Psoas muscle (tissue), 7 donors: ENCODE measurements at regions not wholly inside any gene's neighbourhood (a gene's known extent, or its start where the extent isn't known, plus 50 kb on each side); places are given as distances from the start of the nearest gene placed in this dataset.
A peak's percentile ranks its signal among the peaks of the same experiment; 100 is the strongest.

Experiments
- ATAC-seq, 4 donors: fragments of 200-7000 bp; cut with Tn5 transposase; one replicate each; pipeline ENCODE4 v1.9.1; 2020; ENCODE audit warnings: moderate library complexity in 3 of 4, mild to moderate bottlenecking in 2 of 4
- DNase-seq, 2 donors: peaks; one replicate each; pipeline ENCODE4 v3.0.0-alpha.2; 2020
- H3K27ac ChIP-seq: fragments of 200-600 bp; one replicate; pipeline ENCODE4 v1.8.0; 2022
- H3K27me3 ChIP-seq, 3 donors: fragments of 200-600 bp in 1 of 3; one replicate each; pipeline versions ENCODE4 v1.6.1 to v1.8.0; 2013 to 2022; ENCODE audit warnings: low read length in 2 of 3, mild to moderate bottlenecking in 2 of 3, moderate library complexity in 1 of 3; ENCODE audit not compliant: insufficient read depth in 3 of 3
- H3K36me3 ChIP-seq, 2 donors: fragments of 200-600 bp in 1 of 2; one replicate each; pipeline versions ENCODE4 v1.6.1 to v1.8.0; 2013 to 2022; ENCODE audit warnings: low read depth in 1 of 2, mild to moderate bottlenecking in 1 of 2, moderate library complexity in 1 of 2; ENCODE audit not compliant: insufficient read depth in 1 of 2
- H3K4me1 ChIP-seq: fragments of 200-600 bp; one replicate; pipeline ENCODE4 v1.8.0; 2022
- H3K4me3 ChIP-seq: fragments of 200-600 bp; one replicate; pipeline ENCODE4 v1.8.0; 2022; ENCODE audit warnings: mild to moderate bottlenecking
- H3K9me3 ChIP-seq: fragments of 200-600 bp; one replicate; pipeline ENCODE4 v1.8.0; 2022
- CTCF ChIP-seq: fragments of 200-600 bp; IDR thresholded peaks from one replicate; pipeline ENCODE4 v1.8.0; 2022; ENCODE audit warnings: antibody characterized with exemption
- WGBS, 3 donors: extraction: QIAGEN DNeasy Blood & Tissue Kit; methylation state at CpG; one replicate each; pipeline versions ENCODE4 v1.1.6 to v1.1.7; 2013; 5-methylcytosine and 5-hydroxymethylcytosine counted together
- intact Hi-C, 2 donors: fragments of 100-400 bp; cut with DNase I; formaldehyde crosslinking; loops; one replicate each; pipeline versions ENCODE4 v1.11.0 to v1.14.2; 2022
- donor health status: healthy with polysubstance abuse.
- donor health status: DM: no; HTN: no; CAD: no; lungs with moderate emphysema.
- donor health status: Bipolar disorder and iron deficiency.
- donor health status: healthy.
- donor health status: DM: yes; HTN: yes; CAD: no.
- donor health status: DM: no; HTN: no; CAD: no.
- donor health status: DM: yes; HTN: yes; CAD: no.

- H3K27me3 ChIP-seq = no peaks in the 10 kb centered on the region
- WGBS, 3 donors = 79 to 89% (median 87%) methylated on average over 5 of the region's 5 CpGs
- no peak overlapping the region for H3K4me3 ChIP-seq
- no peak for DNase-seq
- H3K9me3 ChIP-seq = no peaks in the 10 kb centered on the region
- TF ChIP-seq CTCF = no peak
- no peak for ATAC-seq
- H3K27ac ChIP-seq = no peak overlapping the region
- peaks cover 6% of the 10 kb centered on the region for H3K4me1 ChIP-seq
- intact Hi-C loops = no loop called here
- H3K36me3 ChIP-seq = no peaks in the 10 kb centered on the region
These were observed 499.2 kb downstream of the PLPP3 start for GRCh38 chr1:56080123-56080522.

- WGBS, 3 donors = 95 to 96% (median 96%) methylated on average over 2 of the region's 2 CpGs
- no peak for ATAC-seq
These were observed 500.0 kb downstream of the PLPP3 start for GRCh38 chr1:56079391-56079790.

GRCh38 chr1:56077206-56077605, 502.2 kb downstream of the PLPP3 start:
- 35 to 59% (median 36%) methylated on average over 2 of the region's 2 CpGs for WGBS, 3 donors
- Histone ChIP-seq H3K4me1 (peaks cover 25% of the 10 kb centered on the region), H3K36me3 (no peaks in the 10 kb centered on the region), H3K27me3 (no peaks in the 10 kb centered on the region), H3K27ac (no peak overlapping the region), H3K9me3 (no peaks in the 10 kb centered on the region), H3K4me3 (no peak overlapping the region)
- ATAC-seq (peak in 2 of 4 donors; percentile 25 to 49), DNase-seq (no peak)
- intact Hi-C loops = loop anchor here in 1 of 2 donors (10.0 kb wide), 1 partner anchor 178 kb away; no protein-coding TSS in a partner anchor
- TF ChIP-seq CTCF = no peak

More at GRCh38 chr1:56079391-56079790, 500.0 kb downstream of the PLPP3 start:
- no peak for DNase-seq
- no peak overlapping the region for H3K4me3 ChIP-seq
- H3K27me3 ChIP-seq = no peaks in the 10 kb centered on the region
- H3K9me3 ChIP-seq = no peaks in the 10 kb centered on the region
- H3K4me1 ChIP-seq = peaks cover 6% of the 10 kb centered on the region
- no peak overlapping the region for H3K27ac ChIP-seq
- intact Hi-C loops = loop anchor here in 1 of 2 donors (10.0 kb wide), 1 partner anchor 175 kb away; no protein-coding TSS in a partner anchor
- TF ChIP-seq CTCF = no peak
- no peaks in the 10 kb centered on the region for H3K36me3 ChIP-seq

DNA sequence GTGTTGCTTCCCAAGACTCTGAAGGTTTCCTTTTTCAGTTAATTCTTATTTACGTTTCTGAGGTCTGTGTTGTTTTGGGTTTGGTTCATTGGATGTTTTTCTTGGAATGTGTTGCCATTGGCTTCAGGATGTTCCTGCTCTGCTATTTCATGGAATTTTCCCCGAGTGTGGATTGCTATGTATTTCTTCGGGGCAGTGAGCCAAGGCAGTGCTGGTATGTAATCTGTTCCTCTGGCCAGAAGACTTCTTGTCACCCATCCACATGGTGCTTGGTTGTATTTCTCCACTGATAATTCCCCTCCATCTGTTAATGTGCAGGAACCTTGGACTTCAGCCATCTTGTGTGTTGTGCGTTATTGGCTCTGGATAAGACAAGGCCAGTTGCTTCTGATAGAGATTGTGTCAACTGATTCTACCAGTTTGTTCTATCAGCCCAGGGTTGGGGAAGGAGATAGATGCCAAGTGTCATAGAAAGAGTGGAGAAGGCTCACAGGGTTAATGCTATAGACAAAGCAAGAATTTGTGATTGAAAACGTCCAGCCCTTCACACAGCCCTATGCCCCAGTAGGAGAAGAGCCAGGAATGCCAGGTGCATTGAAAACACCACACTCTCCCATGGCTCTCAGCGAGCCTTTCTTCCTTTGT, 505.2 kb downstream of the PLPP3 start:
- peak; percentile 63 to 65 for DNase-seq
- ATAC-seq = peak; percentile 54 to 67 (median 62)
- H3K4me3 ChIP-seq = no peak overlapping the region
- intact Hi-C loops = loop anchor here in 1 of 2 donors (5.0 to 10.0 kb wide), 2 partner anchors 181 to 303 kb away; no protein-coding TSS in a partner anchor
- H3K36me3 ChIP-seq = no peaks in the 10 kb centered on the region
- no peaks in the 10 kb centered on the region for H3K27me3 ChIP-seq
- TF ChIP-seq CTCF = no peak
- 5 to 15% (median 9%) methylated on average over 6 of the region's 6 CpGs for WGBS, 3 donors
- peak overlapping the region; percentile 83 for H3K27ac ChIP-seq
- no peaks in the 10 kb centered on the region for H3K9me3 ChIP-seq
- H3K4me1 ChIP-seq = peaks cover 26% of the 10 kb centered on the region
